ENCODE measurements at regions not wholly inside any gene's neighbourhood (a gene's known extent, or its start where the extent isn't known, plus 50 kb on each side); places are given as distances from the start of the nearest gene placed in this dataset.

GRCh38 chr2:49807689-49808088 is 653.4 kb upstream of the FSHR start:
- no peak overlapping the region for H3K27ac ChIP-seq
- no peaks in the 10 kb centered on the region for H3K36me3 ChIP-seq (ENCODE audit: insufficient read depth)
- H3K27me3 ChIP-seq (ENCODE audit: insufficient read depth, low read depth): no peaks in the 10 kb centered on the region
- no peak overlapping the region for H3K9ac ChIP-seq
- H3K79me2 ChIP-seq (ENCODE audit: insufficient read depth, low read depth): no peaks in the 10 kb centered on the region
- H4K20me1 ChIP-seq (ENCODE audit: insufficient read depth): no peaks in the 10 kb centered on the region
- no peak overlapping the region for H3K4me2 ChIP-seq
- TF ChIP-seq CTCF (conservative IDR thresholded peaks at IDR 0.05; ENCODE audit: low read depth, low read length): no peak
- H3K4me1 ChIP-seq (ENCODE audit: low read depth, poor library complexity, severe bottlenecking): no peaks in the 10 kb centered on the region
- no peak overlapping the region for H3K4me3 ChIP-seq (IDR thresholded peaks at IDR 0.05; ENCODE audit: insufficient read depth, low read depth, low read length)
- H2AFZ ChIP-seq (ENCODE audit: low read depth): no peak overlapping the region

- H3K9ac ChIP-seq: no peak overlapping the region
- no peak overlapping the region for H2AFZ ChIP-seq (ENCODE audit: low read depth)
- no peaks in the 10 kb centered on the region for H3K27me3 ChIP-seq (ENCODE audit: insufficient read depth, low read depth)
- no peak overlapping the region for H3K27ac ChIP-seq
- no peaks in the 10 kb centered on the region for H3K36me3 ChIP-seq (ENCODE audit: insufficient read depth)
- no peaks in the 10 kb centered on the region for H3K79me2 ChIP-seq (ENCODE audit: insufficient read depth, low read depth)
- no peaks in the 10 kb centered on the region for H3K4me1 ChIP-seq (ENCODE audit: low read depth, poor library complexity, severe bottlenecking)
- no peak overlapping the region for H3K4me2 ChIP-seq
- no peak overlapping the region for H3K4me3 ChIP-seq (IDR thresholded peaks at IDR 0.05; ENCODE audit: insufficient read depth, low read depth, low read length)
- no peaks in the 10 kb centered on the region for H4K20me1 ChIP-seq (ENCODE audit: insufficient read depth)
- TF ChIP-seq CTCF (conservative IDR thresholded peaks at IDR 0.05; ENCODE audit: low read depth, low read length): no peak
These were observed 649.8 kb upstream of the FSHR start for GRCh38 chr2:49804111-49804510.

GRCh38 chr2:49801898-49802450 is 647.7 kb upstream of the FSHR start:
- TF ChIP-seq CTCF (conservative IDR thresholded peaks at IDR 0.05; ENCODE audit: low read depth, low read length): no peak
- no peaks in the 10 kb centered on the region for H3K79me2 ChIP-seq (ENCODE audit: insufficient read depth, low read depth)
- no peak overlapping the region for H3K4me3 ChIP-seq (IDR thresholded peaks at IDR 0.05; ENCODE audit: insufficient read depth, low read depth, low read length)
- H3K27me3 ChIP-seq (ENCODE audit: insufficient read depth, low read depth): no peaks in the 10 kb centered on the region
- H4K20me1 ChIP-seq (ENCODE audit: insufficient read depth): no peaks in the 10 kb centered on the region
- H3K4me1 ChIP-seq (ENCODE audit: low read depth, poor library complexity, severe bottlenecking): no peaks in the 10 kb centered on the region
- no peak overlapping the region for H3K27ac ChIP-seq
- H3K4me2 ChIP-seq: no peak overlapping the region
- no peak overlapping the region for H2AFZ ChIP-seq (ENCODE audit: low read depth)
- H3K36me3 ChIP-seq (ENCODE audit: insufficient read depth): no peaks in the 10 kb centered on the region
- H3K9ac ChIP-seq: no peak overlapping the region

- no peaks in the 10 kb centered on the region for H3K4me1 ChIP-seq (ENCODE audit: low read depth, poor library complexity, severe bottlenecking)
- TF ChIP-seq CTCF (conservative IDR thresholded peaks at IDR 0.05; ENCODE audit: low read depth, low read length): no peak
- H4K20me1 ChIP-seq (ENCODE audit: insufficient read depth): no peaks in the 10 kb centered on the region
These were observed 644.3 kb upstream of the FSHR start for GRCh38 chr2:49798570-49798969.

More at GRCh38 chr2:49798570-49798969, 644.3 kb upstream of the FSHR start:
- Histone ChIP-seq H2AFZ (ENCODE audit: low read depth) (no peak overlapping the region), H3K4me3 (IDR thresholded peaks at IDR 0.05; ENCODE audit: insufficient read depth, low read depth, low read length) (no peak overlapping the region), H3K27me3 (ENCODE audit: insufficient read depth, low read depth) (no peaks in the 10 kb centered on the region), H3K79me2 (ENCODE audit: insufficient read depth, low read depth) (no peaks in the 10 kb centered on the region), H3K27ac (no peak overlapping the region), H3K36me3 (ENCODE audit: insufficient read depth) (no peaks in the 10 kb centered on the region), H3K9ac (no peak overlapping the region), H3K4me2 (no peak overlapping the region)

Measured in KMS-11 (cell line).